ENCODE measurements at regions not wholly inside any gene's neighbourhood (a gene's known extent, or its start where the extent isn't known, plus 50 kb on each side); places are given as distances from the start of the nearest gene placed in this dataset.

- no peak for TF ChIP-seq CTCF (IDR thresholded peaks at IDR 0.05)
- TF ChIP-seq POLR2A (IDR thresholded peaks at IDR 0.05): no peak
- no peak for TF ChIP-seq POLR2AphosphoS5 (IDR thresholded peaks at IDR 0.05; ENCODE audit: insufficient read depth in 1 of 2, low read depth in 1 of 2)
Measured at GRCh38 chr13:103703246-103703645, 637.0 kb upstream of the SLC10A2 start.

All from vagina (tissue), 2 donors.